AG09309 (cell line): ENCODE measurements at regions not wholly inside any gene's neighbourhood (a gene's known extent, or its start where the extent isn't known, plus 50 kb on each side); places are given as distances from the start of the nearest gene placed in this dataset.

Experiments used
- DNase-seq: peaks from one replicate; pipeline ENCODE4 v3.0.0-alpha.2; 2010; ENCODE audit warnings: low read depth
- H3K4me3 ChIP-seq: 2 replicates; pipeline ENCODE4 v1.5.1; 2011; ENCODE audit warnings: mild to moderate bottlenecking, low read depth, low read length, moderate library complexity; ENCODE audit not compliant: control insufficient read depth
- CTCF ChIP-seq: IDR thresholded peaks from 2 replicates; pipeline ENCODE4 v1.5.1; 2011; ENCODE audit warnings: mild to moderate bottlenecking, low read depth, low read length, inconsistent platforms; ENCODE audit not compliant: insufficient read depth, control insufficient read depth; ENCODE audit errors: missing control alignments

- DNase-seq = no peak
- no peak overlapping the region for H3K4me3 ChIP-seq
- no peak for TF ChIP-seq CTCF
Measured at GRCh38 chr4:96756584-96756983, 916.7 kb downstream of the PDHA2 start.

GRCh38 chr4:96763546-96763945 lies 923.7 kb downstream of the PDHA2 start:
- no peak overlapping the region for H3K4me3 ChIP-seq
- TF ChIP-seq CTCF = no peak
- no peak for DNase-seq

GRCh38 chr4:96766359-96766758 lies 926.5 kb downstream of the PDHA2 start:
- no peak overlapping the region for H3K4me3 ChIP-seq
- no peak for TF ChIP-seq CTCF
- no peak for DNase-seq

GRCh38 chr4:96767815-96768480 lies 928.1 kb downstream of the PDHA2 start:
- no peak for DNase-seq
- no peak overlapping the region for H3K4me3 ChIP-seq
- no peak for TF ChIP-seq CTCF

GRCh38 chr4:96775501-96775900 lies 935.6 kb downstream of the PDHA2 start:
- DNase-seq = no peak
- no peak overlapping the region for H3K4me3 ChIP-seq
- no peak for TF ChIP-seq CTCF

- H3K4me3 ChIP-seq = no peak overlapping the region
- no peak for TF ChIP-seq CTCF
- no peak for DNase-seq
Measured at GRCh38 chr4:96776920-96777527, 937.1 kb downstream of the PDHA2 start.
